Activated naive CD8-positive, alpha-beta T cell treated with anti-CD3 and anti-CD28 coated beads, Interleukin-2, amount 50 U/mL, for 24 hours (primary cell): ENCODE measurements at regions not wholly inside any gene's neighbourhood (a gene's known extent, or its start where the extent isn't known, plus 50 kb on each side); places are given as distances from the start of the nearest gene placed in this dataset.

Source experiments
- ATAC-seq: fragments of 150-1000 bp; cut with Tn5 transposase; one replicate; pipeline ENCODE4 v1.10.0; 2021
- DNase-seq: peaks from one replicate; pipeline ENCODE4 v3.0.0; 2021
- H3K27ac Mint-ChIP-seq: one replicate; pipeline ENCODE4 v1.8.0; 2021; ENCODE audit warnings: mild to moderate bottlenecking, mixed read lengths
- H3K27me3 Mint-ChIP-seq: one replicate; pipeline ENCODE4 v1.8.0; 2021; ENCODE audit warnings: mixed read lengths
- H3K36me3 Mint-ChIP-seq: one replicate; pipeline ENCODE4 v1.8.0; 2021; ENCODE audit warnings: low read depth, mixed read lengths
- H3K4me1 Mint-ChIP-seq: one replicate; pipeline ENCODE4 v1.8.0; 2021; ENCODE audit warnings: mixed read lengths
- H3K4me3 Mint-ChIP-seq: one replicate; pipeline ENCODE4 v1.8.0; 2021; ENCODE audit warnings: mild to moderate bottlenecking, moderate library complexity, mixed read lengths
- H3K9me3 Mint-ChIP-seq: one replicate; pipeline ENCODE4 v1.8.0; 2021; ENCODE audit warnings: mixed read lengths

DNA sequence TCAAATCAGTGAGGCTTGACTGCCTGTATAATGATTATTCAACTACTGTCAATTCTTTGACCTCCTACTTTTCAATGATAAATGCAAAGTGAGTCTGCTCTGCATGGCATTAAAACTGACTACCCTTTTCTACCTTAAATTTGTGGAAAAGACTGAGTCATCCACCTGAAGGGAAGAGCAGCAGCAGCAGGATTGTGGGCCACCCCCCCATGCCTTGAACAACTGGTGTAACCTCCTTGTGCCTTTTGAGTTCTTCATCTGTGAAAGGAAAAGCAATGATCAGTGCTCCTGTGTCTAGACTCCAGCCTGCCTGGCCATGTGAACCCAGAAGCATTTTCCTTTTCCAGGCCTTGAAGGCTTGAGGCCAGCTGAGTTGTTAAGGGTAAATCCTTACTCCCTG is 102.9 kb downstream of the OSR1 start:
- Mint-ChIP-seq H3K27me3 (no peaks in the 10 kb centered on the region), H3K9me3 (peaks cover 11% of the 10 kb centered on the region)

DNA sequence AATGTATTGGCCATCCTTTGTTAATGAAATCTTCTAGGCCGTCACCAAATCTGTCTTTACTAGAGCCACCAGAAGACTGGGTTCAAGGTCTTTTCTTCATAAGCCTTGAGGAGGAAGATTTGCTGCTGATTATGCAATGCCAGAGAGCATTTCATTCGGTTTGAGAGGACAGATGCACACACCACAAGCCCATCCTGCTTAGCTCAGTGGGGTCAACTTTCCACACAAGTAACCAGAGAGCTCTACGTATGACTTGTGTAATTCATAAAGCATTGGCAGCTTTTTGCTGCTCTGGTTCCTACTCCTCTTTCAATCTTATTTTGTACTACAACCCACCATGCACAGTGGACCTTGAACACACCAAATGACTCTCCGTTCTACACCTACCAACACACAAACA is 106.9 kb downstream of the OSR1 start:
- Mint-ChIP-seq H3K36me3 (no peaks in the 10 kb centered on the region), H3K4me3 (no peak overlapping the region), H3K27ac (no peak overlapping the region), H3K4me1 (no peaks in the 10 kb centered on the region), H3K9me3 (peaks cover 4% of the 10 kb centered on the region), H3K27me3 (no peaks in the 10 kb centered on the region)
- ATAC-seq: no peak
- DNase-seq: no peak

More for the DNA sequence above, 102.9 kb downstream of the OSR1 start:
- ATAC-seq (no peak), DNase-seq (no peak)
- H3K36me3 Mint-ChIP-seq: peaks cover 1% of the 10 kb centered on the region
- no peak overlapping the region for H3K4me3 Mint-ChIP-seq
- H3K4me1 Mint-ChIP-seq: no peaks in the 10 kb centered on the region
- no peak overlapping the region for H3K27ac Mint-ChIP-seq

- peaks cover 4% of the 10 kb centered on the region for H3K9me3 Mint-ChIP-seq
- no peak overlapping the region for H3K27ac Mint-ChIP-seq
- no peaks in the 10 kb centered on the region for H3K4me1 Mint-ChIP-seq
- no peak for DNase-seq
- H3K4me3 Mint-ChIP-seq: no peak overlapping the region
- no peaks in the 10 kb centered on the region for H3K36me3 Mint-ChIP-seq
- ATAC-seq: no peak
- no peaks in the 10 kb centered on the region for H3K27me3 Mint-ChIP-seq
These were observed 107.5 kb downstream of the OSR1 start for GRCh38 chr2:19250906-19251305.

DNA sequence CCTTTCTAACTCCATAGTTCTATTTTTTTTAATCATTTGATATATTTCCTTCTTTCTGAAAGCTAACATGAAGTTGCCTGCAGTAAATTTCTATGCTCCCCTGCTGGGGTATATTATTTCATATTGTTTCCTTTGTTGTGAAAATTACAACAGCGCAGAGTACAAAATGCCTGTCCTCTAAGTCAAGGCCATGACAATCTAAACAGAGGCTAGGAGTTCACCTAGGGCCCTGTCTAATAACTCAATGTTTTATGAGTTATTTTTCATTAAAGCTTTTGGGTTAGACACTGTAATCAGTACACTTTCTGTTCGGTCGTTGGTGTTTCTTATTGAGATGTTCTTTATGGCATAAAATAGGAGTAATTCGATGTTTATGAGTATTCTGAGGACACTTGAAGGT is 111.2 kb downstream of the OSR1 start:
- no peaks in the 10 kb centered on the region for H3K9me3 Mint-ChIP-seq

DNA sequence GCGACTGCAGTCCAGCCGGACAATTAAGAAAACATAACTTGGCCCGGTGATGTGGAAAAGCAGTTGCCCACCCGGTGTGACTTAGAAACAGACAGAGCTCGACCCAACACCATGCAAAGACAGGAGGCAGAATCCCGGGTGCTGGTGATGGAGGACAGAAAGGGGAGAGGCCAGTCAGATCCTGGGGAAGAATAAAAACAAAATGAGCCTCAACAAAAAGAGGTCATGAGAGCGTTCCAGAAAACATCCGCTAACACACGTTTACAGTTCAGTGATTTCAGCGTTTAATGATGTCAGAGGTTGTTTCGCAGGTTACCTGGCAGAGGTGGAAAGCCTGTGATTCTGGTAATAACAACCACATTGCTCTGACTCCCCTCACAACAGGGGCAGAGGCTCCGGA is 111.9 kb downstream of the OSR1 start:
- Mint-ChIP-seq H3K4me1 (no peaks in the 10 kb centered on the region), H3K27ac (no peak overlapping the region)

More for the DNA sequence above, 111.2 kb downstream of the OSR1 start:
- Mint-ChIP-seq H3K36me3 (no peaks in the 10 kb centered on the region), H3K4me3 (no peak overlapping the region), H3K27me3 (no peaks in the 10 kb centered on the region), H3K27ac (no peak overlapping the region), H3K4me1 (no peaks in the 10 kb centered on the region)
- ATAC-seq (no peak), DNase-seq (no peak)

DNA sequence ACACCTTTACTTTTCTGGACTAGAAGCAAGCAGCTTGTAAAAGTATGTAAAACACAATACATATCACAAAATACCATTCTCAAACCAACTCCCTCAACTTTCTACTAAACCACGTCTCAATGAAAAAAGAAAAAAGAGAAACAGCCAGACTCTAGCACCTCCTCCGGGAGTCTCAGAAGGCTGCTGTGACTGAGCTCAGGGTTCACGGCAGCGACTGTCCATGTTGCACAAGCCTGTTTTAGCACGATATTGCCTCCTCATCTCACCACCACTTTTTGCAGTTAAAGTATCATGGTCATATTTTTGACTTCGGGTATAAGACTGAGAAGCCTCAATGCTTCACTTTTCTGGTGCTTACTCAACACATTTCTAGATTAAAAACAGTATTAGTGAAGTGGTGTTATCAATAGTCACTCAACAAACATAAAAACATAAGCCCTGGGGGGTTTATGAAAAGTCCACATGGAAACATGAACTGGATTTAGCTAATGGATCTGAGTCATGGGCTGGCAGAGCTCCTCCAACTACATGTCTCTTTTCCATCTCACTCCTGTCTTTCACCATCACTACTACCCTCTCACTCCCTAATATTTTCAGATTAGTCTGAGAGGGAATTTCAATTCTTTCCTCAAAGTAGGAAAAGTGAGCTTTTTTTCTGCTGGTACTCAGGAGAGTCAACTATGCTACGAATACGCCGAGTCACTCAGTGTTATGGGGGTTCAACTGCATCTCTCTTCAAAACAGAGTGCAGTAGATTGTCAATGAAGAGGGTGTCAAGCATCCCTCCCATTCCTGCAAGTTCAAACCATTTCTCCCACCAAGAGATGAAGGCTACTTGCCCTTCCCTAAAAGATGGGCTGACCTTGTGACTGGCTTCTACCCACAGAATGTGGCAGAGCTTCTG is 113.7 kb downstream of the OSR1 start:
- no peaks in the 10 kb centered on the region for H3K36me3 Mint-ChIP-seq
- no peaks in the 10 kb centered on the region for H3K9me3 Mint-ChIP-seq
- H3K27me3 Mint-ChIP-seq: peaks cover 2% of the 10 kb centered on the region
- no peaks in the 10 kb centered on the region for H3K4me1 Mint-ChIP-seq
- ATAC-seq (no peak), DNase-seq (no peak)
- no peak overlapping the region for H3K27ac Mint-ChIP-seq
- no peak overlapping the region for H3K4me3 Mint-ChIP-seq

More for the DNA sequence above, 111.9 kb downstream of the OSR1 start:
- H3K27me3 Mint-ChIP-seq: no peaks in the 10 kb centered on the region
- DNase-seq (no peak), ATAC-seq (no peak)
- no peak overlapping the region for H3K4me3 Mint-ChIP-seq
- no peaks in the 10 kb centered on the region for H3K36me3 Mint-ChIP-seq
- no peaks in the 10 kb centered on the region for H3K9me3 Mint-ChIP-seq

- peaks cover 2% of the 10 kb centered on the region for H3K27me3 Mint-ChIP-seq
- H3K27ac Mint-ChIP-seq: no peak overlapping the region
- H3K4me3 Mint-ChIP-seq: no peak overlapping the region
- ATAC-seq (no peak), DNase-seq (no peak)
- H3K4me1 Mint-ChIP-seq: no peaks in the 10 kb centered on the region
- no peaks in the 10 kb centered on the region for H3K9me3 Mint-ChIP-seq
- no peaks in the 10 kb centered on the region for H3K36me3 Mint-ChIP-seq
These were observed 119.9 kb downstream of the OSR1 start for GRCh38 chr2:19238440-19239060.

DNA sequence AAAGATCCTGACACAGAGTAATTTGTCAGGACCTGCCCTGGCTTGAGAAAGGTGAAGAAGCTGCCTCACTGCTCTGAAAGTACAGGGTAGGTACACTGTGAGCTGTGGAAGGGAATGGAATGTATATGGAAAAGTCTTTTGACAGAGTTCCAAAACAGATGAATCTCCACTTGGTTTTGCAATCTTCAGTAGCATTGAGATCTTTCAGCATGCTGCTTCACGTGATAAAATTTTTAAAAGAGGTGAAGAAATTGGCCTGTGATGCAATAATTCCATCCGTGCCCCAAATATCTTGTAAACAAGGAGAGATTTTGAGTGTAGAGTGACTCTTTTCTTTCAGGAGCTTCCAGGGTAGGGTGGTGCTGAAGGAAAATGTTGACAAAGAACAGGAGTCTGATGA is 123.1 kb downstream of the OSR1 start:
- H3K27me3 Mint-ChIP-seq: peaks cover 2% of the 10 kb centered on the region
- no peak for DNase-seq

DNA sequence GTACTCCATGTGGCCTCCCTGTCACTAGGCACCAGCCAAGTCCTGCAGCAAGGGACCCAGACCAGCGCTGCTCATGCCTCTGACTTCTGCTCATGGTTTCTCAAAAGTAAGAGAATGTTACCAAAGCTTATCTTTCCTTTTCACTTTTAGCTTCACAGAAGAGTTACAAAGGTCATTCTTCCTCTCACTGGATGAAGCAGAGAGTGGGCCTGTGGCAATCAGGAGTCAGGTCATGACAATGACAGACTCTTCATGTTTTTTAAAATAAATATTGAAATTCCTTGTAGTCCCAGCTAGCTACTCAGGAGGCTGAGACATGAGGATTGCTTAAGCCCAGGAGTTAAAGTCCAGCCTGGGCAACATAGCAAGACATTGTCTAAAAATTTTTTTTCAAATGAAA is 126.1 kb downstream of the OSR1 start:
- DNase-seq (no peak), ATAC-seq (no peak)
- no peaks in the 10 kb centered on the region for H3K4me1 Mint-ChIP-seq
- H3K9me3 Mint-ChIP-seq: no peaks in the 10 kb centered on the region
- no peak overlapping the region for H3K27ac Mint-ChIP-seq
- H3K36me3 Mint-ChIP-seq: no peaks in the 10 kb centered on the region
- H3K27me3 Mint-ChIP-seq: peaks cover 2% of the 10 kb centered on the region
- no peak overlapping the region for H3K4me3 Mint-ChIP-seq

More for the DNA sequence above, 123.1 kb downstream of the OSR1 start:
- no peaks in the 10 kb centered on the region for H3K36me3 Mint-ChIP-seq
- no peaks in the 10 kb centered on the region for H3K4me1 Mint-ChIP-seq
- no peak for ATAC-seq
- H3K9me3 Mint-ChIP-seq: no peaks in the 10 kb centered on the region
- no peak overlapping the region for H3K4me3 Mint-ChIP-seq
- H3K27ac Mint-ChIP-seq: no peak overlapping the region

DNA sequence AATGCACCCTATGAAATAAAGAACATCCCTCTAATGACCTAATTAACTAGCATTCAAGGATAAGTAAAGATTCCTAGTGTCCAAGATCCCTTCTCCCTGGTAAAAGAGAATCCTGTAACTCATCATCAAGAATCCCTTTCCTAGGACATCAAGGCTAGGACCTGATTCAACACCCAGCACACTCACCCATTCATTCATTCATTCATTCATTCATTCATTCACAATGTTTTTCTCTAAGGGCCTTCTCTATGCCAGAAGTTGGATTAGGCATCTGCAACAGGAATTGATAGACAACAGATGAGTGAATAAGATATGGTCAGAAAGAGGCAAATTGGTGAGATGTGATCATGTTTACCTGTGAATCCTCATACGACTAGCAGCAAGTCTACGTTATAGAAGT is 126.8 kb downstream of the OSR1 start:
- peaks cover 2% of the 10 kb centered on the region for H3K27me3 Mint-ChIP-seq
- DNase-seq (no peak), ATAC-seq (no peak)
- no peak overlapping the region for H3K27ac Mint-ChIP-seq
- no peaks in the 10 kb centered on the region for H3K9me3 Mint-ChIP-seq
- no peak overlapping the region for H3K4me3 Mint-ChIP-seq
- no peaks in the 10 kb centered on the region for H3K36me3 Mint-ChIP-seq
- no peaks in the 10 kb centered on the region for H3K4me1 Mint-ChIP-seq

DNA sequence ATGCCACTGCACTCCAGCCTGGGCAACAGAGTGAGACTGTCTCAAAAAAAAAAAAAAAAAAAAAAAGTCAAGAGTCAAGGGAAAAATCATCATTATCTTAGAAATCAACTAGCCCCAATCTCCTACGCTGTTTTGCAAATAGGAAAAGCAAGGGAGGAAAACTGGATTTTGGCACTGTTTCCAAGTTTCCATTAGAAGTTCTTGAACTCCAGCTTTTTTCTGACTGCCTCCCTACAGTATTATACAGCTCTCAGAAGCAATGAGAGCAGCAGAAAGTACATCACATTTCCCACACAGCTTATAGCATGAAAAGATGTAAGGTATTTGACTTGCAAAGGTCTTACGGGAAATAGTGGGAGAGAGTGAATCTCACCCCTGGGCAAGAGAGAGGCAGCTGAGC is 127.8 kb downstream of the OSR1 start:
- Mint-ChIP-seq H3K36me3 (no peaks in the 10 kb centered on the region), H3K9me3 (no peaks in the 10 kb centered on the region), H3K4me3 (no peak overlapping the region), H3K27me3 (peaks cover 4% of the 10 kb centered on the region), H3K4me1 (no peaks in the 10 kb centered on the region), H3K27ac (no peak overlapping the region)
- DNase-seq (no peak), ATAC-seq (no peak)

- Mint-ChIP-seq H3K27ac (no peak overlapping the region), H3K4me1 (no peaks in the 10 kb centered on the region), H3K4me3 (no peak overlapping the region), H3K36me3 (no peaks in the 10 kb centered on the region), H3K27me3 (peaks cover 4% of the 10 kb centered on the region), H3K9me3 (no peaks in the 10 kb centered on the region)
- DNase-seq: no peak
- no peak for ATAC-seq
These were observed 129.7 kb downstream of the OSR1 start for GRCh38 chr2:19228715-19229114.

DNA sequence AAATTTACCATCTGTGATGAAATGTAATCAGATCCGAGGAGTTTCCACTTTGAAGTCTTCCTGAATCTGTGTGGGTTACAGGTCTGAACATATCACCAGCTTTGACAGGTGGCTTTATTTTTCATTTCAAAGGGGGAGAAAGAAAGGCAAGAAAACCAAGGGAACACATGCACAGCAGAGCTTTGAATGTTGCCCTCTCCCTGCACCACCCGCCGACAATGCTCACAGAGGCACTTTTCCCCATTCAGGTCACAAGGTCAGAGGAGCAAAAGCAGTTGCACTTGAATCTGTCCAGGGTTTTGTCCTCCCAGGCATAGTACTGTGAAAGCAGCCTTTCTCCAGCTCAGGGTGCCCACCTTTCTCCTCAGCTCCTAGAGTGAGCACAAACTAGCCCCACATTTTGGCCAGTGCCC is 130.2 kb downstream of the OSR1 start:
- no peak overlapping the region for H3K27ac Mint-ChIP-seq
- DNase-seq: no peak

GRCh38 chr2:19226871-19227270 is 131.6 kb downstream of the OSR1 start:
- no peak for ATAC-seq
- peaks cover 3% of the 10 kb centered on the region for H3K27me3 Mint-ChIP-seq
- DNase-seq: no peak
- H3K27ac Mint-ChIP-seq: no peak overlapping the region
- H3K9me3 Mint-ChIP-seq: no peaks in the 10 kb centered on the region
- H3K4me3 Mint-ChIP-seq: no peak overlapping the region
- no peaks in the 10 kb centered on the region for H3K36me3 Mint-ChIP-seq
- H3K4me1 Mint-ChIP-seq: no peaks in the 10 kb centered on the region

More for the DNA sequence above, 130.2 kb downstream of the OSR1 start:
- no peaks in the 10 kb centered on the region for H3K9me3 Mint-ChIP-seq
- H3K4me1 Mint-ChIP-seq: no peaks in the 10 kb centered on the region
- H3K36me3 Mint-ChIP-seq: no peaks in the 10 kb centered on the region
- peaks cover 4% of the 10 kb centered on the region for H3K27me3 Mint-ChIP-seq
- H3K4me3 Mint-ChIP-seq: no peak overlapping the region
- ATAC-seq: no peak

DNA sequence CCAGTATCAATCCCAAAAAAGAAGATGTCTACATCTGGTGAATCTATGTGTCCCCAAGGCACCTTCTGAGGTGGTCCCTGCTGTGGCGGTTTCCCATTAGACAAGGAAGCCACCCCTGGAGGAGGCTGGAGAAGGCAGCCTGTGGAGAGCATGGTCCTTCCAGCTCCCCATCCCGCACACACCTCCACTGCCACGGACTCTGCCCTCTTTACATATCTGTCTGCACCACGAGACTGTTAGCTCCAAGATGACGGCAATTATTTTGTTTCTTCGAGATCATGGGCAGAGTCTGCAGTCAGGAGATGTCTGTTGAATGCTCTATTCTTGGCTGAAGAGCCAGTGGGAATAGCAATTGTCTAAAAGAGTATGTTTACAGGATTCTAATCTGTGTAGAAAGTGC is 132.0 kb downstream of the OSR1 start:
- no peak overlapping the region for H3K27ac Mint-ChIP-seq
- no peak for DNase-seq
- H3K36me3 Mint-ChIP-seq: no peaks in the 10 kb centered on the region
- no peaks in the 10 kb centered on the region for H3K4me1 Mint-ChIP-seq
- ATAC-seq: no peak
- no peak overlapping the region for H3K4me3 Mint-ChIP-seq
- H3K9me3 Mint-ChIP-seq: no peaks in the 10 kb centered on the region
- peaks cover 3% of the 10 kb centered on the region for H3K27me3 Mint-ChIP-seq
